ENCODE measurements at regions not wholly inside any gene's neighbourhood (a gene's known extent, or its start where the extent isn't known, plus 50 kb on each side); places are given as distances from the start of the nearest gene placed in this dataset.

DNA sequence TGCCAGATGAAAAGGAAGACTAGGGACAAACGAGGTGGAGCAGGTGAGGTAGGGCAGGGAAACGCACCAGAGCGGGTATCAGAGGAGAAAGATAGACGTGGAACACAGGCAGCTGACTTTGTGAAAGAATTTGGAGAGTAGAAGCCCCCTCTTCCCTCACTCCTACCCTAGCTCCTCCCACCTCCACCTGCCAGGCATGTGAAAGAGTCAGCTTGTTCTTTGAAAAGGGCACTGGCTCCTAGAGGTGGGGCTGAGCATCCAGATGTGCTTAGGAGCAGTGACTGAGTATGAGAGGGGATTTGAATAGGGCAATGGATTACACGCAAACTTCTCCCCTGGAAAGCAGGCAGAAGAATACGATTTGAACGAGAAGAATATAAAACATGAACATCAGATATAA is 174.2 kb upstream of the INHBA start:
- no peak for DNase-seq

- DNase-seq: no peak
Observed at GRCh38 chr7:41875513-41875912, 172.6 kb upstream of the INHBA start.

- no peak for DNase-seq
Observed at GRCh38 chr7:41874201-41874785, 171.4 kb upstream of the INHBA start.

GRCh38 chr7:41873741-41874140 is 170.9 kb upstream of the INHBA start:
- no peak for DNase-seq

GRCh38 chr7:41872966-41873365 is 170.1 kb upstream of the INHBA start:
- DNase-seq: no peak

DNA sequence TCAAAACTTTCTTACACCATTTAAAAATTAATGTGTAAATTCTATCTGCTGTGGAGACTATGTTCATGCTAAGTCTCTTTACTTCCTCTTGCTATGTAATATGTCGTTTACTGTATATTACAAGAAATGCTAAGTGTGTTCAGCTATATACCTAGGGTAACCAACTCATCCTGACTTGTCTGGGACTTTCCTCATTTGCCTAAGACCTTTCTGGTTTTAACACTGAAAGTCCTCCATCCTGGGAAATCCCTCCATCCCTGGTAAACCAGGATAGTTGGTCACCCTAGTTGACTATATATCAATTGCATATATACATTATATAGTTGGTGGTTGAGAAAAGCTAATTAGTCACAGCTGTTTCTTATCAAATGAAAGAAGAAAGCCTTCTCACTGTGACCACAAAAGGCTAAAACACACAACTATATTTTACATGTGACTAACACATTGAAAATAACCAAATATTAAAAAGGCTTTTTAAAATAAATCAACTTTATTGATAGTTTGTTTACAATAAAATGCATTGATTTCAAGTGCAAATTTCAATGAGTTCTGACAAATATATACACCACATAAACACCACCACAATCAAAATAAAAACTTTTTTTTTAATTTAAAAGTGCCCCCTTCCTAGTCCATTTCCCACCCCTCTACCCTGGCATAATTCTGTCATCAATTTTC is 167.7 kb upstream of the INHBA start:
- DNase-seq: no peak

DNA sequence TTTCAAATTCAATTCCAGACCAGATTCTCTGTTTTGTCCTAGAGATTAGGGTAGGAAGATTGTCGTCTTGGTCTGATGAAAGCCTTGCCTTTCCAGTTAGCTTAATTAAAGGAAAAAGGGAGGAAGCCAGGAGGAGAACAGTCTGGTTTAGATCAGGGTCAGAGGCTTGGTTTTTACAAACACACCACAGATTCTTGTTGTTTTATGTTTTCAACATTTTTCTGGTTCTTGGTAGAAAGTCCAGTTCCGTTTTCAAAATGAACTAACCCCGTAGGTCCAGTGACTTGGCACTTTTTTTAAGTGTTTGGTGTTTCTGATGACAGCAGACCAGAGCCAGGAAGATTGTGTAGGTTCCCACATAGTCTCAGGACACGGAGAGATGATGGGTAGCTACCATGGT is 167.1 kb upstream of the INHBA start:
- no peak for DNase-seq

- no peak for DNase-seq
Observed at GRCh38 chr7:41869596-41869995, 166.7 kb upstream of the INHBA start.

DNA sequence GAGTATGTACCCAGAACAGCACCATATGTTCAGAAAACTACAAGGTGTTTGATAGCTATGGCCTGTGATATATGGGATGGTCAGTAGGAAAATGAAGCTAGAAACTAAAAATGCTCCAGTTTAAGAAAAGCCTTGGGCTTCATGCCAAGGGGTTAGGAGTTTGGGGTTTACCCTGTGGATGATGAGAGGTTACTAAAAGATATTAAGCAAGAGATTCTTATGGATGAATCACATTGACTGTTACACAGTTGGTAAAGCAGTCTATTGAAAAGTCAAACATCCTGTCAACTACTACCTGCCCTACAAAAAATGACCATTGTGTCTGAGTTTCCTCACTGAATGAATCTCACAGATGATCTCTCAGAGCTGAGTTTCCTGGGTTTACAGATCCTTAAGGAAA is 166.2 kb upstream of the INHBA start:
- DNase-seq: no peak

- DNase-seq: no peak
Observed at GRCh38 chr7:41867639-41868280, 164.9 kb upstream of the INHBA start.

GRCh38 chr7:41862261-41862660 is 159.4 kb upstream of the INHBA start:
- DNase-seq: no peak

GRCh38 chr7:41861642-41862041 is 158.8 kb upstream of the INHBA start:
- DNase-seq: no peak

- DNase-seq: no peak
Observed at GRCh38 chr7:41858201-41858600, 155.3 kb upstream of the INHBA start.

- DNase-seq: no peak
Observed at GRCh38 chr7:41855798-41856197, 152.9 kb upstream of the INHBA start.

- no peak for DNase-seq
Observed at GRCh38 chr7:41847606-41848005, 144.7 kb upstream of the INHBA start.

GRCh38 chr7:41847151-41847550 is 144.3 kb upstream of the INHBA start:
- DNase-seq: no peak

DNA sequence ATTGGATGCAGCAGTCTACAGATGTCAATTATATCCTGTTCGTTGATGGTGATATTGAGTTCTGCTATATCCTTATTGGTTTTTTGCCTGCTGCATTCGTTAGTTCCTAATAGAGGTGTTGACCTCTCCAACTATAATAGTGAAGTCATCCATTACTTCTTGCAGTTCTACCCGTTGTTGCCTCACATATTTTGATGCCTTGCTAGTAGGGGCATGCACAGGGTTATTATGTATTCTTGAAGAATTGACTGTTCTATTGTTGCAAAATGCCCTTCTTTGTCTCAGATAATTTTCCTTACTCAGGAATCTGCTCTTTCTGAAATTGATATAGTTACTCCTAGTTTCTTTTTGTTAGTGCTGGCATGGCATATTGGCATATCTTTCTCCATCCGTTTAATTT is 140.1 kb upstream of the INHBA start:
- no peak for DNase-seq

- no peak for DNase-seq
Observed at GRCh38 chr7:41837916-41838315, 135.0 kb upstream of the INHBA start.

DNA sequence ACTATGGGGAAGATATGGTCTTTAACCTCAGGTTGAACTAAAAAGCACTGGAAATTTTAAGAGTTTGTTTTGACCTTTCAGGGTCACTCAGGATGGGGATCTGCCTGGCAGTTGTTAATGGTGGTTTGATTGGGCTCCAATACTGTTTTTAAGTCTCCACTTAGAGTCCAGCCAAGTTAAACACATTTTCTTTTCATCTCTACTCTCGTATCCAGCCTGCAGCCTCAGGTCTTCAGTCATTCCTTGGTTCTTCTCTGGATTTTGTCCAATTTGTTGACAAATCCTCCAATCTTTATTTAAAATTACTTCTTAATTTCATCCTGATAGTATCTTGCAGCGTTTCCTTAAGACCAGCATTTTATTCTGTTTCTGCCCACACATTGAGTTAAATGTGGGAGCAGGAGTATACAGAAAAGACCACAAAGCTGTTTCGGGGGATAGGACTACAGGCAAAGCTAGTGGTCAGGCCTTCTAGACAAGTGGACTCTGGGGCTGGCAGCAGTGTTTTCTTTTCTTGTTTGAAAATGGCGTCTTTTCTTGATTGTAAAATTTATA is 133.2 kb upstream of the INHBA start:
- no peak for DNase-seq

DNA sequence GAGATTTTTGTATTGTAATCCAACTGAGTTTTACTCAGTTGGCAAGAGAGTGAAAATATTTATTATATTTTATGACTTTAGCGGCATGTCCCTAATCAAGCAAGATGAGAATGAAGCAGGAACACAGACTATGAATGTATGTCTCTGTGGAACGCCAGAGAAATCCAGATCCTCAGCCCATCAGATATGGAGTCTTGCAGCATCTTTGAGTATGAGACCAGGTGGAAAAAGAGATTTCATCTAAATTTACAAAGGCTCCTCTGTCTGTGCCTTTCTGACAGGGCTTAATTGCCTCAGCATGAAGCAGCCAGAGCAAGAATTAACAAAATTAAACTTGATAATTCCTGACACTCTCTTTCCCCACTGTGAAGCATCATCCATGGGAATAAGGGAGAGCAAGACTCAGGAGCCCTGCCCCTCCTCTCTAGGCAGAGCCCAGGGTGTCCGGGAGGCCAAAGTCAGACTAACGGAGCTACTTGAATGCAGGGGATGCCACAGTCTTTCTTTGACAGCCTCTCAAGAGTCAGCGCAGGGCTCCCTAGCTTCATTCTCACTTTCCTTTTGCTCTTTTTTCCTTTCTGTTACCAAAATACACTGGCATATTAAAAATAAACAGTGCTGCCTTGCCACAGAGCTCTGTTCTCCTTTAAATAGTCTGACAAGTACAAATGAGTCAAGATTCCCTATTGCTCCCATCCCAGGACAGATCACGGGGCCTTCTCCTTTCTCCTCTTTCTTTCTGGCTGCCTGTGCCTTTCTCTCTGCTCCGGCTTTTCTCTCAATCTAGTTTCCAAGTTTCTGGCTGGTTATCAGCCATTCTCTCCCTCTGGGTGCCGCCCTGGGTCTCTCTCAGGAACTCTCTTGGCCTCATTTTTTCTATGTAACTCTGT is 132.2 kb upstream of the INHBA start:
- no peak for DNase-seq

GRCh38 chr7:41832941-41833340 is 130.1 kb upstream of the INHBA start:
- no peak for DNase-seq

DNA sequence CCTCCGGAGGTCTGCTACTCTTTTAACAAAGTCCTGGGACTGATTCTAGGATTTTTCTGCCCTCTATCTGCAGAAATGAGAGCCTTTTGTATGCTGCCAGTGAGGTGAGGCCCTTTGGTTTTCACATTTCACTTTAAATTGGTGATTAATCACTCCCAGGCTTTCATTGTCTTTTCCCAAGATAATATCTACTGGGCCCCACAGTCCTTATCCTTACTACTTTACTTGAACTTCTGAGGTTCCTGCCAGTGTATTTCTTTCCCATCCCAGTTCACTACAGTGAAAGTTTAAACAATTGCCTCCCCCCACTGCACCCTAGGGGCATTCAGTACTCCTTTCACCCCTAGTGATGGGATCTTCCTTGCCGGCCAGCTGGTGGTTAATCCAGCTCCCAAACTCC is 127.4 kb upstream of the INHBA start:
- DNase-seq: no peak

DNA sequence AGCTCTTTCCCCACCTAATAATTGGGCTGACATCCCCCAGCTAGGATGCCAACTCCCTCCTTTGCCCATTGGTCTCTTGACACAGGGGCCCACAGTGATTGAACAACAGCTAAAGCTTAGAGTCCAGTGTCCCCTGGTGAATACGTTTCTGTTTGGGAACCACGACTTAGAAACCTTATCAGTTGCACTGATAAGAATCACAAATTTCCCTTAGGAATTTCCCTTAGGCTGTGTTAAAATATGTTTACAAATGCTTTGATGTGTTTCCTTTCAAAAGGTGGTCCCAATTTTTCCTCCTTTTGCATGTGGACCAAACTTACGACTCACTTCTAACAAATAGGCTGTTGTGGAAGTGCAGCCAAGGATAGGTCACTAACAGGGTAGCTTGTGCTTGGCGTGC is 126.0 kb upstream of the INHBA start:
- no peak for DNase-seq

Measured in NCI-H1417 (cell line).